ENCODE measurements at regions not wholly inside any gene's neighbourhood (a gene's known extent, or its start where the extent isn't known, plus 50 kb on each side); places are given as distances from the start of the nearest gene placed in this dataset.

DNA sequence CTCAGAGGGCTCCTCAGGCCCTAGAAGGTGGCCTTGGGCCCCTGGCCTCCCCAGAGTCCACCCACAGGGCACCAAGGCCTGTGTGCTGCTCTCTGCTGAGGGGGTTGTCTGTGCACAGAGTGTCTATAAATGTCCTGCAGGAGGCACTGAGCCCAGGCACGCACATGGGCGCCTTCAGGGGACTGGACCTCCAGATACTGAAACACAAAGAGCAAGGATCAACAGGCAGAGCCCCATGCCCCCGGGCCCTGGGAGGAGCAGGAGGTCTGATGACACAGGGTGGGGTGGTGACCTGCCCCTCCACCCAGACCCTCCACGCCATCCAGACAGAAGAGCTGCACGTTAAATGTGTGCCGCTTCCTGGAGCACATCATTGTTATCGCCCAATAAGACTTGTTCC, 64.6 kb upstream of the SIMC1 start:
- Histone ChIP-seq H3K4me3 (ENCODE audit: low read depth in 2 of 2, low read length in 2 of 2) (no peak overlapping the region), H3K36me3 (ENCODE audit: control insufficient read depth, insufficient read depth, low read length) (no peaks in the 10 kb centered on the region), H3K27me3 (ENCODE audit: control insufficient read depth, insufficient read depth, low read length) (peaks cover 10% of the 10 kb centered on the region), H3K9me3 (ENCODE audit: control insufficient read depth, insufficient read depth, low read depth, low read length) (no peaks in the 10 kb centered on the region), H3K27ac (ENCODE audit: low read length) (no peak overlapping the region), H3K4me1 (ENCODE audit: control insufficient read depth, insufficient read depth, low read length) (no peaks in the 10 kb centered on the region)
- BruUV-seq (replicated peaks) = no TSS peak
- no peak for DNase-seq (ENCODE audit: low read depth, low spot score)
- TF ChIP-seq TCF7L2 (IDR thresholded peaks at IDR 0.05; ENCODE audit: low read depth, low read length) (no peak), SIN3A (IDR thresholded peaks at IDR 0.05; ENCODE audit: borderline replicate concordance, insufficient read depth, low read depth, low read length) (no peak), POLR2AphosphoS5 (IDR thresholded peaks at IDR 0.05; ENCODE audit: low read depth, low read length) (no peak)
- TF ChIP-seq, protein P1, sequence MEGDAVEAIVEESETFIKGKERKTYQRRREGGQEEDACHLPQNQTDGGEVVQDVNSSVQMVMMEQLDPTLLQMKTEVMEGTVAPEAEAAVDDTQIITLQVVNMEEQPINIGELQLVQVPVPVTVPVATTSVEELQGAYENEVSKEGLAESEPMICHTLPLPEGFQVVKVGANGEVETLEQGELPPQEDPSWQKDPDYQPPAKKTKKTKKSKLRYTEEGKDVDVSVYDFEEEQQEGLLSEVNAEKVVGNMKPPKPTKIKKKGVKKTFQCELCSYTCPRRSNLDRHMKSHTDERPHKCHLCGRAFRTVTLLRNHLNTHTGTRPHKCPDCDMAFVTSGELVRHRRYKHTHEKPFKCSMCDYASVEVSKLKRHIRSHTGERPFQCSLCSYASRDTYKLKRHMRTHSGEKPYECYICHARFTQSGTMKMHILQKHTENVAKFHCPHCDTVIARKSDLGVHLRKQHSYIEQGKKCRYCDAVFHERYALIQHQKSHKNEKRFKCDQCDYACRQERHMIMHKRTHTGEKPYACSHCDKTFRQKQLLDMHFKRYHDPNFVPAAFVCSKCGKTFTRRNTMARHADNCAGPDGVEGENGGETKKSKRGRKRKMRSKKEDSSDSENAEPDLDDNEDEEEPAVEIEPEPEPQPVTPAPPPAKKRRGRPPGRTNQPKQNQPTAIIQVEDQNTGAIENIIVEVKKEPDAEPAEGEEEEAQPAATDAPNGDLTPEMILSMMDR (IDR thresholded peaks at IDR 0.05) = no peak
- TF ChIP-seq, protein P2, sequence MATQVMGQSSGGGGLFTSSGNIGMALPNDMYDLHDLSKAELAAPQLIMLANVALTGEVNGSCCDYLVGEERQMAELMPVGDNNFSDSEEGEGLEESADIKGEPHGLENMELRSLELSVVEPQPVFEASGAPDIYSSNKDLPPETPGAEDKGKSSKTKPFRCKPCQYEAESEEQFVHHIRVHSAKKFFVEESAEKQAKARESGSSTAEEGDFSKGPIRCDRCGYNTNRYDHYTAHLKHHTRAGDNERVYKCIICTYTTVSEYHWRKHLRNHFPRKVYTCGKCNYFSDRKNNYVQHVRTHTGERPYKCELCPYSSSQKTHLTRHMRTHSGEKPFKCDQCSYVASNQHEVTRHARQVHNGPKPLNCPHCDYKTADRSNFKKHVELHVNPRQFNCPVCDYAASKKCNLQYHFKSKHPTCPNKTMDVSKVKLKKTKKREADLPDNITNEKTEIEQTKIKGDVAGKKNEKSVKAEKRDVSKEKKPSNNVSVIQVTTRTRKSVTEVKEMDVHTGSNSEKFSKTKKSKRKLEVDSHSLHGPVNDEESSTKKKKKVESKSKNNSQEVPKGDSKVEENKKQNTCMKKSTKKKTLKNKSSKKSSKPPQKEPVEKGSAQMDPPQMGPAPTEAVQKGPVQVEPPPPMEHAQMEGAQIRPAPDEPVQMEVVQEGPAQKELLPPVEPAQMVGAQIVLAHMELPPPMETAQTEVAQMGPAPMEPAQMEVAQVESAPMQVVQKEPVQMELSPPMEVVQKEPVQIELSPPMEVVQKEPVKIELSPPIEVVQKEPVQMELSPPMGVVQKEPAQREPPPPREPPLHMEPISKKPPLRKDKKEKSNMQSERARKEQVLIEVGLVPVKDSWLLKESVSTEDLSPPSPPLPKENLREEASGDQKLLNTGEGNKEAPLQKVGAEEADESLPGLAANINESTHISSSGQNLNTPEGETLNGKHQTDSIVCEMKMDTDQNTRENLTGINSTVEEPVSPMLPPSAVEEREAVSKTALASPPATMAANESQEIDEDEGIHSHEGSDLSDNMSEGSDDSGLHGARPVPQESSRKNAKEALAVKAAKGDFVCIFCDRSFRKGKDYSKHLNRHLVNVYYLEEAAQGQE (IDR thresholded peaks at IDR 0.05; ENCODE audit: insufficient read depth in 1 of 2, low read depth in 2 of 2, low read length in 1 of 2) = no peak
- intact Hi-C loops (cut with micrococcal nuclease; ENCODE audit: unreplicated experiment) (no loop called here), in situ Hi-C loops (cut with HindIII; ENCODE audit: low pct_unique_long_range_greater_than_20kb, low sequenced_read_pairs) (no loop called here)
- no peak for ATAC-seq
- ChIA-PET POLR2A (no interaction called here), CTCF (no interaction called here)

DNA sequence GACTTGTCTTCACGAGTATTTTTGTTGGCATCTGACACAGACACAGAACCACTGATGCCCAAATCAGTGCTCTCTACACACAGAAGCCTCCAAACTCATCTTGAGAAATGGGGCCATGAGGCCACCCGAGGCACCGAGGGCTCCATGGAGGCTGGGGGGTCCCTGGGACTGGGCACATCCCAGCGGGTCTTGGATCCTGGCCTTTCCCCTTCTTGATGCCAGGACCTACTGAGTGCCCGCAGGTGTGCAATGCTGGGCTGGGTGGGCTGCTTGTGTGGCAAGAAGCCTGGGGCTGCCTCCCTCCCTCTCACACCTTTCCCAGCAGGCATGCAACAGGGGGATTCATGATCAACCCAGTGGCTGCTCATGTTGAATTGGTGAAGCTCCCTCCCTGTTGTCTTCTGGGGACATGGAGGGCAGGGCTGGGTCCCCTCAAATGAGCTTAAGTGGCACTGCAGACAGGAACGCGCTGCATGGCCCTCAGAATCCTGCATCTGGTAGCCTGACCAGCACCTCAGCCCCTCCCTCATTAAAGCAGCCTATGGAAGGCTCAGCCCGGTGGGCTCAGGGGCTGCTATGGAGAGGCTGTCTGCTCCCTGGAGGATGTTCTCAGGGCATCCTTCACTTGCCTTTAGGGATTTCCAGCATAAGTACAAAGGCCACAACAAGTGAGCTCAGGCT, 63.7 kb upstream of the SIMC1 start:
- Histone ChIP-seq H3K4me1 (ENCODE audit: control insufficient read depth, insufficient read depth, low read length) (no peaks in the 10 kb centered on the region), H3K36me3 (ENCODE audit: control insufficient read depth, insufficient read depth, low read length) (no peaks in the 10 kb centered on the region), H3K4me3 (ENCODE audit: low read depth in 2 of 2, low read length in 2 of 2) (no peak overlapping the region), H3K27me3 (ENCODE audit: control insufficient read depth, insufficient read depth, low read length) (peaks cover 8% of the 10 kb centered on the region), H3K9me3 (ENCODE audit: control insufficient read depth, insufficient read depth, low read depth, low read length) (no peaks in the 10 kb centered on the region), H3K27ac (ENCODE audit: low read length) (no peak overlapping the region)
- intact Hi-C loops (cut with micrococcal nuclease; ENCODE audit: unreplicated experiment) (no loop called here), in situ Hi-C loops (cut with HindIII; ENCODE audit: low pct_unique_long_range_greater_than_20kb, low sequenced_read_pairs) (no loop called here)
- ATAC-seq = no peak
- CTCF ChIA-PET = no interaction called here
- TF ChIP-seq, protein P1 (IDR thresholded peaks at IDR 0.05) = no peak
- TF ChIP-seq POLR2AphosphoS5 (IDR thresholded peaks at IDR 0.05; ENCODE audit: low read depth, low read length) (no peak), TCF7L2 (IDR thresholded peaks at IDR 0.05; ENCODE audit: low read depth, low read length) (no peak), SIN3A (IDR thresholded peaks at IDR 0.05; ENCODE audit: borderline replicate concordance, insufficient read depth, low read depth, low read length) (no peak)
- TF ChIP-seq, protein P2 (IDR thresholded peaks at IDR 0.05; ENCODE audit: insufficient read depth in 1 of 2, low read depth in 2 of 2, low read length in 1 of 2) = no peak
- BruUV-seq (replicated peaks) = no TSS peak
- POLR2A ChIA-PET = no interaction called here
- no peak for DNase-seq (ENCODE audit: low read depth, low spot score)

Measured in Panc1 (cell line).